IMR-90 (cell line): ENCODE measurements at regions not wholly inside any gene's neighbourhood (a gene's known extent, or its start where the extent isn't known, plus 50 kb on each side); places are given as distances from the start of the nearest gene placed in this dataset.

Experiments used
- ATAC-seq: fragments of 200-7000 bp; cut with Tn5 transposase; 2 replicates; pipeline ENCODE4 v1.9.1; 2020; ENCODE audit warnings: low read depth, mild to moderate bottlenecking, moderate library complexity
- BruUV-seq: library from RNA; stranded (reverse); fragments of 400-500 nt; replicated peaks from 2 replicates; lab custom pipeline; 2021; lab: Mats Ljungman, UMichigan
- CTCF ChIA-PET: fragments of 300-600 bp; formaldehyde crosslinking; extraction: SDS; loops from one replicate; lab custom pipeline; 2021; ENCODE audit warnings: antibody characterized with exemption; lab: Yijun Ruan, JAX
- POLR2A ChIA-PET: fragments of 300-600 bp; sonication (Branson Sonifier 250); formaldehyde crosslinking; loops from one replicate; lab custom pipeline; 2022; ENCODE audit warnings: antibody characterized with exemption; ENCODE audit not compliant: unreplicated experiment; lab: Charles Lee
- DNase-seq: peaks from one replicate; pipeline ENCODE4 v3.0.0; 2013
- H2AFZ ChIP-seq: replicated peaks from 2 replicates; pipeline ENCODE3; 2013; ENCODE audit warnings: low read length, mild to moderate bottlenecking; ENCODE audit not compliant: poor library complexity
- H2AK5ac ChIP-seq: 2 replicates; pipeline ENCODE4 v1.6.1; 2013; ENCODE audit warnings: low read depth, low read length, inconsistent platforms
- H2AK9ac ChIP-seq: replicated peaks from 2 replicates; pipeline ENCODE3; 2013; ENCODE audit warnings: mild to moderate bottlenecking, low read depth, low read length, moderate library complexity; ENCODE audit not compliant: poor library complexity
- H2BK120ac ChIP-seq: 2 replicates; pipeline ENCODE4 v1.6.1; 2013; ENCODE audit warnings: low read depth, low read length, inconsistent platforms
- H2BK15ac ChIP-seq: 3 replicates; pipeline ENCODE4 v1.6.1; 2013; ENCODE audit warnings: low read depth, low read length, inconsistent platforms
- H2BK20ac ChIP-seq: 2 replicates; pipeline ENCODE4 v1.6.1; 2013; ENCODE audit warnings: low read depth, mild to moderate bottlenecking, inconsistent platforms, low read length, moderate library complexity
- H2BK5ac ChIP-seq: 2 replicates; pipeline ENCODE4 v1.6.1; 2013; ENCODE audit warnings: mild to moderate bottlenecking, low read depth, low read length, inconsistent platforms; ENCODE audit not compliant: poor library complexity, severe bottlenecking
- H3K14ac ChIP-seq: replicated peaks from 2 replicates; pipeline ENCODE4 v1.6.1; 2013; ENCODE audit warnings: low read depth, low read length, inconsistent platforms
- H3K18ac ChIP-seq: 2 replicates; pipeline ENCODE4 v1.6.1; 2013; ENCODE audit warnings: low read depth, low read length, control low read depth
- H3K23ac ChIP-seq: 2 replicates; pipeline ENCODE4 v1.6.1; 2013; ENCODE audit warnings: low read depth, low read length, inconsistent platforms
- H3K27ac ChIP-seq: 2 replicates; pipeline ENCODE4 v1.5.1; 2013; ENCODE audit warnings: mild to moderate bottlenecking, control low read depth, low read length; ENCODE audit not compliant: insufficient read depth
- H3K27me3 ChIP-seq: 2 replicates; pipeline ENCODE4 v1.6.1; 2013; ENCODE audit warnings: low read length; ENCODE audit not compliant: control insufficient read depth, insufficient read depth
- H3K36me3 ChIP-seq: 2 replicates; pipeline ENCODE4 v1.6.1; 2013; ENCODE audit warnings: low read length, mixed read lengths; ENCODE audit not compliant: control insufficient read depth, insufficient read depth
- H3K4ac ChIP-seq: 2 replicates; pipeline ENCODE4 v1.6.1; 2013; ENCODE audit warnings: low read depth, low read length, inconsistent platforms
- H3K4me1 ChIP-seq: 2 replicates; pipeline ENCODE4 v1.6.1; 2013; ENCODE audit warnings: low read length, mixed read lengths; ENCODE audit not compliant: control insufficient read depth, insufficient read depth
- H3K4me2 ChIP-seq: 2 replicates; pipeline ENCODE4 v1.6.1; 2013; ENCODE audit warnings: low read depth, mild to moderate bottlenecking, control low read depth, low read length, moderate library complexity
- H3K4me3 ChIP-seq: 2 replicates; pipeline ENCODE4 v1.5.1; 2013; ENCODE audit warnings: low read depth, mild to moderate bottlenecking, control low read depth, low read length, moderate library complexity; ENCODE audit not compliant: insufficient read depth
- H3K56ac ChIP-seq: 2 replicates; pipeline ENCODE4 v1.6.1; 2013; ENCODE audit warnings: low read length, inconsistent platforms; ENCODE audit not compliant: insufficient read depth; ENCODE audit errors: extremely low read depth
- H3K79me1 ChIP-seq, 2 experiments: 2 replicates each; pipeline ENCODE4 v1.6.1; 2013; ENCODE audit warnings: low read length in 2 of 2, inconsistent platforms in 1 of 2, low read depth in 1 of 2
- H3K9ac ChIP-seq: 2 replicates; pipeline ENCODE4 v1.6.1; 2013; ENCODE audit warnings: low read depth, low read length, control low read depth
- H3K9me1 ChIP-seq: 2 replicates; pipeline ENCODE4 v1.6.1; 2013; ENCODE audit warnings: low read length, inconsistent platforms; ENCODE audit not compliant: insufficient read depth
- H3K9me3 ChIP-seq: 2 replicates; pipeline ENCODE4 v1.6.1; 2013; ENCODE audit warnings: low read length; ENCODE audit not compliant: control insufficient read depth, insufficient read depth
- H4K20me1 ChIP-seq: 2 replicates; pipeline ENCODE4 v1.6.1; 2013; ENCODE audit warnings: low read length, inconsistent platforms; ENCODE audit not compliant: insufficient read depth
- H4K5ac ChIP-seq: 2 replicates; pipeline ENCODE4 v1.6.1; 2013; ENCODE audit warnings: mild to moderate bottlenecking, low read depth, low read length, control low read depth
- H4K8ac ChIP-seq, 2 experiments: 2 replicates each; pipeline ENCODE4 v1.6.1; 2013; ENCODE audit warnings: low read depth in 2 of 2, low read length in 2 of 2, control low read depth in 1 of 2, inconsistent platforms in 1 of 2
- H4K91ac ChIP-seq: 2 replicates; pipeline ENCODE4 v1.6.1; 2013; ENCODE audit warnings: low read depth, low read length, inconsistent platforms; ENCODE audit not compliant: insufficient read depth
- CEBPB ChIP-seq: IDR thresholded peaks from 2 replicates; pipeline ENCODE4 v1.6.1; 2012; ENCODE audit warnings: low read depth, low read length, improper control_type of control experiment
- CHD1 ChIP-seq: IDR thresholded peaks from 2 replicates; pipeline ENCODE4 v1.6.1; 2012; ENCODE audit warnings: low read depth, low read length, improper control_type of control experiment
- CTCF ChIP-seq: conservative IDR thresholded peaks from 2 replicates; pipeline ENCODE4 v1.5.1; 2012; ENCODE audit warnings: mild to moderate bottlenecking, low read depth, low read length, improper control_type of control experiment
- ELK1 ChIP-seq: fragments of 150-350 bp; IDR thresholded peaks from 2 replicates; pipeline ENCODE4 v1.6.1; 2016; ENCODE audit warnings: low read depth, mild to moderate bottlenecking, low read length, moderate library complexity, borderline replicate concordance
- FOS ChIP-seq: fragments of 150-350 bp; IDR thresholded peaks from 2 replicates; pipeline ENCODE4 v1.6.1; 2016; ENCODE audit warnings: low read depth, low read length
- MAFK ChIP-seq: IDR thresholded peaks from 2 replicates; pipeline ENCODE4 v1.6.1; 2012; ENCODE audit warnings: low read depth, low read length, improper control_type of control experiment
- MXI1 ChIP-seq: IDR thresholded peaks from 2 replicates; pipeline ENCODE4 v1.6.1; 2012; ENCODE audit warnings: low read depth, mild to moderate bottlenecking, low read length, moderate library complexity, borderline replicate concordance
- RCOR1 ChIP-seq: IDR thresholded peaks from 2 replicates; pipeline ENCODE4 v1.6.1; 2012; ENCODE audit warnings: mild to moderate bottlenecking, low read length, improper control_type of control experiment; ENCODE audit not compliant: insufficient replicate concordance
- RFX5 ChIP-seq: IDR thresholded peaks from 2 replicates; pipeline ENCODE4 v1.8.0; 2012; ENCODE audit warnings: low read depth, mild to moderate bottlenecking, low read length, moderate library complexity
- USF2 ChIP-seq: fragments of 150-350 bp; IDR thresholded peaks from 2 replicates; pipeline ENCODE4 v1.6.1; 2017; ENCODE audit warnings: mild to moderate bottlenecking, antibody characterized with exemption, low read length, low read depth
- WGBS, 2 experiments: methylation state at CpG; one replicate each; pipeline versions ENCODE4 v1.1.5 to v1.1.7; 2013; ENCODE audit warnings: missing lambda C conversion rate in 2 of 2; ENCODE audit not compliant: insufficient read length in 1 of 2; ENCODE audit errors: extremely low coverage in 2 of 2; 5-methylcytosine and 5-hydroxymethylcytosine counted together
- dilution Hi-C: fragments of 300-500 bp; cut with HindIII; formaldehyde crosslinking; loops from one replicate; pipeline ENCODE4 v1.14.3; 2018; ENCODE audit warnings: low sequenced_read_pairs; ENCODE audit not compliant: unreplicated experiment
- in situ Hi-C: fragments of 300-500 bp; cut with MboI; formaldehyde crosslinking; loops from 3 replicates; pipeline ENCODE4 v1.14.3; 2019; ENCODE audit warnings: low sequenced_read_pairs, inconsistent platforms, mixed read lengths
- intact Hi-C: fragments of 100-400 bp; cut with micrococcal nuclease; formaldehyde crosslinking; loops from 2 replicates; pipeline ENCODE4 v1.10.0; 2022

- no TSS peak for BruUV-seq
- Histone ChIP-seq H3K4me3 (no peak overlapping the region), H2BK15ac (no peak overlapping the region), H3K27ac (no peak overlapping the region), H2BK20ac (no peak overlapping the region), H2BK120ac (no peak overlapping the region), H2AK5ac (no peak overlapping the region), H4K5ac (no peak overlapping the region), H3K9ac (no peak overlapping the region), H3K9me3 (no peaks in the 10 kb centered on the region), H3K14ac (no peak overlapping the region), H3K18ac (no peak overlapping the region), H3K27me3 (no peaks in the 10 kb centered on the region), H2BK5ac (no peak overlapping the region), H3K4ac (no peak overlapping the region), H4K20me1 (no peaks in the 10 kb centered on the region), H3K9me1 (no peaks in the 10 kb centered on the region), H3K4me1 (no peaks in the 10 kb centered on the region), H2AFZ (no peak overlapping the region), H2AK9ac (no peak overlapping the region), H3K23ac (no peak overlapping the region), H3K56ac (no peak overlapping the region), H4K91ac (no peak overlapping the region), H4K8ac (no peak overlapping the region), H3K79me1 (no peaks in the 10 kb centered on the region), H3K36me3 (no peaks in the 10 kb centered on the region), H3K4me2 (no peak overlapping the region)
- TF ChIP-seq ELK1 (no peak), MXI1 (no peak), RCOR1 (no peak), CHD1 (no peak), USF2 (no peak), RFX5 (no peak), FOS (no peak), CTCF (no peak), CEBPB (no peak), MAFK (no peak)
- CTCF ChIA-PET = no interaction called here
- DNase-seq (no peak), ATAC-seq (no peak)
- in situ Hi-C loops = no loop called here
- POLR2A ChIA-PET = no interaction called here
- intact Hi-C loops = no loop called here
- dilution Hi-C loops = no loop called here
- no CpG with 5 or more reads among the region's 2 CpGs for WGBS, 2 experiments
These were observed 187.7 kb upstream of the MPDZ start for GRCh38 chr9:13467157-13467556.
